ENCODE measurements at regions not wholly inside any gene's neighbourhood (a gene's known extent, or its start where the extent isn't known, plus 50 kb on each side); places are given as distances from the start of the nearest gene placed in this dataset.

DNA sequence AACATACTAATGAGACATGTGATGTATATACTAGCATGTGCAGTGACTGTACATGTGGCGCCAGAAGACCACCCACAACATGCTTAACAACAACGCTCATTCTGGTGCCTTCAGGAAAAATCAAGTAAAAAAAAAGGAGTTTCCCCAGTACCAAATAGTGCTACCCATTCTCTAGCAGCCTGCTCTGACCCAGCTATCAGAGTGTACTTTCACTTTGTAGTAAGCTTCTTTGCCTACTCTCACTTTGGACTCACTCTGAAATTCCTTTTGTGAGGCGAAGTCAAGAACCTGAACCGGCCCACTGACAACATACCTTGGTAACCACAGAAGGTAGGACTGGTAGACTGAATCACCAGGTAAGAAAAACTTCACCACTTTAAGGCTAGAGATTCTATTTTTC is 1100.0 kb downstream of the GRIK2 start:
- TF ChIP-seq CTCF (IDR thresholded peaks at IDR 0.05) = no peak
- no peaks in the 10 kb centered on the region for H3K4me1 ChIP-seq (ENCODE audit: low read depth)
- no peaks in the 10 kb centered on the region for H3K36me3 ChIP-seq (ENCODE audit: low read depth)
- H3K9me3 ChIP-seq = no peaks in the 10 kb centered on the region
- no peak overlapping the region for H3K4me3 ChIP-seq
- intact Hi-C loops (cut with DNase I, micrococcal nuclease) = no loop called here
- DNase-seq = no peak
- no peak for ATAC-seq

DNA sequence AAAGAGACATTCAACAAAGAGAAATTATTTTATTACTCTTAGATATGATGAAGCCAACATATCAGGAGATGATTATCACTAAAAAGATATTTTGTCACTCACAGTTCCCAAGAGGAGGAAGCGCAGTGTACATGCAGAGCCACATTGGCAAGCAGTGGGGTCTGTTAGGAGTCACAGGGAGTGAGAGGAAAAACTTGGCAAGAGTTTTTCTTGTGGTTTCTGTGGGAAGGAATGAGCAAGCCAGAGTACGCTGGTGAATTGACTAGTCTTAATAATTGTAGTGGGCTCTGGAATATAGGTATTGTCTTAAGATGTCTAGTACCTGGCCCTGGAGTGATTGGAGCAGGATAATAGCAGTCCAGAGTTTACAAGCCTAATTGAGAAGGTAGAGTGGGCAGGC is 1095.2 kb downstream of the GRIK2 start:
- intact Hi-C loops (cut with DNase I, micrococcal nuclease) = no loop called here
- no peak for DNase-seq
- TF ChIP-seq CTCF (IDR thresholded peaks at IDR 0.05) = no peak
- Histone ChIP-seq H3K4me1 (ENCODE audit: low read depth) (no peaks in the 10 kb centered on the region), H3K36me3 (ENCODE audit: low read depth) (no peaks in the 10 kb centered on the region), H3K9me3 (no peaks in the 10 kb centered on the region), H3K4me3 (no peak overlapping the region)
- no peak for ATAC-seq

DNA sequence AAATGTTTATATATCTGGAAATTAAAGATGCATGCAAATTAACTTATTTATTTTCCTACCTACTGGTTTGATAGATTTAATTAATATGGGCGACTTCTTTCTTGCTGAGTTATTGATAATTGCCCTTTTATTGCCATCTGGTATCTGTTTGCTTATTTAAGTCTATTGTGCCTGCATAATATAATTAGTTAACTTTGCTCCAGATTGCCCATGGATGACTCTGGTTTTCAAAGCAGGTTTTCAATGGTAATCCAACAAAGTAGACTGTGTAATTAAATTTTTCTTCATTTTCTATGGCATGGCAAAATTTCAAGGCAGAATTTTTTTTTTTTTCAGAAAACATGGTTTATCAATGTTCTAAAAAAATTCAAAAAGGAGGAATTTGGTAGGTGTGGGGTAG is 1092.0 kb downstream of the GRIK2 start:
- intact Hi-C loops (cut with DNase I, micrococcal nuclease) = no loop called here
- H3K4me1 ChIP-seq (ENCODE audit: low read depth) = no peaks in the 10 kb centered on the region
- TF ChIP-seq CTCF (IDR thresholded peaks at IDR 0.05) = no peak
- DNase-seq (no peak), ATAC-seq (no peak)
- no peaks in the 10 kb centered on the region for H3K9me3 ChIP-seq
- no peaks in the 10 kb centered on the region for H3K36me3 ChIP-seq (ENCODE audit: low read depth)
- H3K4me3 ChIP-seq = no peak overlapping the region

- ATAC-seq = no peak
- Histone ChIP-seq H3K9me3 (no peaks in the 10 kb centered on the region), H3K4me3 (no peak overlapping the region), H3K36me3 (ENCODE audit: low read depth) (no peaks in the 10 kb centered on the region), H3K4me1 (ENCODE audit: low read depth) (no peaks in the 10 kb centered on the region)
- no peak for TF ChIP-seq CTCF (IDR thresholded peaks at IDR 0.05)
- DNase-seq = no peak
- intact Hi-C loops (cut with DNase I, micrococcal nuclease) = no loop called here
These were observed 1080.7 kb downstream of the GRIK2 start for GRCh38 chr6:102474041-102474807.

DNA sequence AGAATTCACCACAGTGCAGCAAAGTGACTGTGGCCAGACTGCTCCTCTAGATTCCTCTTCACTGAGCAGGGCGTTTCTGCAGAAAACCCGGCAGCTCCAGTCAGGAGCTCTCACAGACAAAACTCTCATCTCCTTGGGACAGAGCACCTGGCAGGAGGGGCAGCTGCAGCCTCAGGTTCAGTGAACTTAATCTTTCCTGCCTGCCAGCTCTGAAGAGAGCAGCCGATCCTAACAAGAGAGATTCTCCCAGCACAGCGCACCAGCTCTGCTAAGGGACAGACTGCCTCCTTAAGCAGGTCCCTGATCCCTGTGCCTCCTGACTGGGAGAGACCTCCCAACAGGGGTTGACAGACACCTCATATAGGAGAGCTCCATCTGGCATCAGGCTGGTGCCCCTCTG is 1065.5 kb downstream of the GRIK2 start:
- intact Hi-C loops (cut with DNase I, micrococcal nuclease) = no loop called here
- DNase-seq (no peak), ATAC-seq (no peak)
- no peak overlapping the region for H3K4me3 ChIP-seq
- H3K36me3 ChIP-seq (ENCODE audit: low read depth) = no peaks in the 10 kb centered on the region
- TF ChIP-seq CTCF (IDR thresholded peaks at IDR 0.05) = no peak
- H3K9me3 ChIP-seq = no peaks in the 10 kb centered on the region
- no peaks in the 10 kb centered on the region for H3K4me1 ChIP-seq (ENCODE audit: low read depth)

GRCh38 chr6:102438171-102438570 is 1044.7 kb downstream of the GRIK2 start:
- TF ChIP-seq CTCF (IDR thresholded peaks at IDR 0.05) = no peak
- no peak for ATAC-seq

More at GRCh38 chr6:102438171-102438570, 1044.7 kb downstream of the GRIK2 start:
- no peaks in the 10 kb centered on the region for H3K4me1 ChIP-seq (ENCODE audit: low read depth)
- DNase-seq = no peak
- H3K9me3 ChIP-seq = no peaks in the 10 kb centered on the region
- intact Hi-C loops (cut with DNase I, micrococcal nuclease) = no loop called here
- H3K36me3 ChIP-seq (ENCODE audit: low read depth) = no peaks in the 10 kb centered on the region
- no peak overlapping the region for H3K4me3 ChIP-seq

Measured in mucosa of descending colon (tissue), 3 donors.